Activated CD4-positive, alpha-beta memory T cell treated with anti-CD3 and anti-CD28 coated beads, Interleukin-2, amount 10 ng/mL, durations not matched to agents 7 days and 5 days (primary cell): ENCODE measurements at regions not wholly inside any gene's neighbourhood (a gene's known extent, or its start where the extent isn't known, plus 50 kb on each side); places are given as distances from the start of the nearest gene placed in this dataset.

Source experiments
- CTCF ChIA-PET: fragments of 350-600 bp; sonication (Branson Sonifier 250); formaldehyde crosslinking; loops from one replicate; lab custom pipeline; 2021; ENCODE audit warnings: antibody characterized with exemption, inconsistent platforms; lab: Charles Lee
- POLR2A ChIA-PET: fragments of 350-600 bp; sonication (Branson Sonifier 250); formaldehyde crosslinking; loops from one replicate; lab custom pipeline; 2021; ENCODE audit warnings: antibody characterized with exemption; lab: Charles Lee
- DNase-seq: peaks from one replicate; pipeline ENCODE4 v3.0.0-alpha.2; 2020
- H3K27ac Mint-ChIP-seq: one replicate; pipeline ENCODE4 v1.8.0; 2021; ENCODE audit warnings: mild to moderate bottlenecking, mixed read lengths
- H3K27me3 Mint-ChIP-seq: one replicate; pipeline ENCODE4 v1.8.0; 2021; ENCODE audit warnings: mixed read lengths
- H3K36me3 Mint-ChIP-seq: one replicate; pipeline ENCODE4 v1.8.0; 2021; ENCODE audit warnings: low read depth, mixed read lengths
- H3K4me1 Mint-ChIP-seq: one replicate; pipeline ENCODE4 v1.8.0; 2021; ENCODE audit warnings: mixed read lengths
- H3K4me3 Mint-ChIP-seq: one replicate; pipeline ENCODE4 v1.8.0; 2021; ENCODE audit warnings: mild to moderate bottlenecking, mixed read lengths
- H3K9me3 Mint-ChIP-seq: one replicate; pipeline ENCODE4 v1.8.0; 2021; ENCODE audit warnings: mixed read lengths

DNA sequence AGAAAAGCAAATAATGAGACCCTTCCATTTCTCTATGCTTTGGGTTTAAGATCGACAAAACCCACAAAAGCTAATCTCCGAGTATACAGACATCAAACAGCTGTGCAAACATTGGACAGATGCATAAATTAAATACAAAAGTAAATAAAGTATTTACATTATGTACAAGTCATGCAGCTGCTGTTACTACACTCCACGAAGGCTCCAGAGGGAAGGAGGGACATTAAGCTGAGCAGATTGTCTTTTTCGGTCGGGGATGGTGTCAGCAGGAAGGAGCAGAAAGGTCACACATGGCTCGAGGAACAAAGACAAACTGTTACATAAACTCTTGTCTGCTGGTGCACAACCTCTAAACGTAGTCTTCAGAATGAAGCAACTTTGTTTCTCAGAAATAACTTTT, 88.8 kb upstream of the BARX2 start:
- no peaks in the 10 kb centered on the region for H3K36me3 Mint-ChIP-seq
- no peak for DNase-seq
- no peak overlapping the region for H3K4me3 Mint-ChIP-seq
- no peaks in the 10 kb centered on the region for H3K9me3 Mint-ChIP-seq
- H3K27ac Mint-ChIP-seq, result no peak overlapping the region
- ChIA-PET POLR2A (no interaction called here), CTCF (no interaction called here)
- peaks cover 27% of the 10 kb centered on the region for H3K27me3 Mint-ChIP-seq
- H3K4me1 Mint-ChIP-seq, result peaks cover 3% of the 10 kb centered on the region

DNA sequence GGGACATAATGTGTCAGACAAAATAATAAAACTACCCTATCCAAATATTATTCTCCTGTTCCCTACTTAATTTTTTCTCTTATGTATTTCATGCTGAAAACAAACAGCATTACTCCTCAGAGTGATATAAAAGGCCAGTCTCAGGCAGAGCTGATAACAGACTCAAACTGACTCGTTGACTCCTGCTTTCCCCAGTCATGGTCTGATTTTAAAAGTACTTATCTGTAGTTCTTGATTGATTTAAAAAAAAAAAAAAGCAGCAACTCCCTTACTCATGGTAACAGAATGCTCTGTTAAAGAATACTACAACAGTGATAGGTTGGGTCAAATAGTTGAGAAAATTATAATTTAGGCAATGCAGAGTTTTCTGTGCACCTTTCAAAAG, 90.3 kb upstream of the BARX2 start:
- Mint-ChIP-seq H3K4me3 (no peak overlapping the region), H3K27ac (no peak overlapping the region), H3K4me1 (peaks cover 11% of the 10 kb centered on the region), H3K36me3 (no peaks in the 10 kb centered on the region), H3K27me3 (peaks cover 32% of the 10 kb centered on the region), H3K9me3 (no peaks in the 10 kb centered on the region)
- ChIA-PET CTCF (no interaction called here), POLR2A (no interaction called here)
- no peak for DNase-seq

DNA sequence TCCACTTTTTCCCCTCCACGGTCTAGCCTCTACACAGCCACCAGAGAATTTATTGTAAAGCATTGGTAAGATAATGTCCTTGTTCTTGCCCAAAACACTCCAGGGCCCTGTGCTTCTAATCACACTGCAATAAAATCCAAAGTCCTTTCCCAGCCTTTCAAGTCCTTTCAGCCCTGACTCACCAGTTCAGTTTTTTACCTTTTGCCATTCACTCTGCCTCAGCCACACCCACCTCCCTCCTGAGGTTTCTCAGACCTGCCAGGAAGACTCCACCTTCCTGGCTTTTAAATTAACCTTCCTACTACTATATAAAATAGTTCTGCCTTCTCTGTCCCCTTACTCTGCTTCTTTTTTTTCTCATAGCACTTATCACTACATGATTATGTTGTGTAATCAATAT, 91.0 kb upstream of the ARHGAP32 start:
- Mint-ChIP-seq H3K27ac (no peak overlapping the region), H3K9me3 (no peaks in the 10 kb centered on the region), H3K4me1 (peaks cover 20% of the 10 kb centered on the region), H3K36me3 (no peaks in the 10 kb centered on the region), H3K4me3 (no peak overlapping the region), H3K27me3 (peaks cover 34% of the 10 kb centered on the region)
- ChIA-PET POLR2A (no interaction called here), CTCF (no interaction called here)
- no peak for DNase-seq

DNA sequence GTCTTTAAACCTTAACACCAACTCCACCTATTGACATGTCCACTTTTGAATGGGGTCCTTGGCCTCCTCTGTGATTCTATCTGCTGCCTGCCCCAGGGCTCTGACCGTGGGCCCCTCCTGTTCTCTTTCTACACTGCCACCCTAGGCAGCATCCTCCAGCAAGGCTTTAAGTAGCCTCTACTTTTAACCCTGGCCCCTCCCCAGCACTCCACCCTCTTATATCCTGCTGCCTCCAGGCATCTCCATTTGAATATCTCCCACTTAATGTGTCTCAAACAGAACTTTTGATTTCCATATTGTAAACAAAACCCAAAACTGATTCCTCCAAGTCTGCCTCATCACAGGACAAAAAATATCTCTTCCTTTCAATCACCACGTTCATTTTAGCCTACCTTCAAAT, 90.5 kb upstream of the ARHGAP32 start:
- DNase-seq, result no peak
- Mint-ChIP-seq H3K27ac (no peak overlapping the region), H3K36me3 (no peaks in the 10 kb centered on the region), H3K9me3 (no peaks in the 10 kb centered on the region), H3K4me3 (no peak overlapping the region), H3K4me1 (peaks cover 23% of the 10 kb centered on the region), H3K27me3 (peaks cover 40% of the 10 kb centered on the region)
- ChIA-PET POLR2A (no interaction called here), CTCF (no interaction called here)

DNA sequence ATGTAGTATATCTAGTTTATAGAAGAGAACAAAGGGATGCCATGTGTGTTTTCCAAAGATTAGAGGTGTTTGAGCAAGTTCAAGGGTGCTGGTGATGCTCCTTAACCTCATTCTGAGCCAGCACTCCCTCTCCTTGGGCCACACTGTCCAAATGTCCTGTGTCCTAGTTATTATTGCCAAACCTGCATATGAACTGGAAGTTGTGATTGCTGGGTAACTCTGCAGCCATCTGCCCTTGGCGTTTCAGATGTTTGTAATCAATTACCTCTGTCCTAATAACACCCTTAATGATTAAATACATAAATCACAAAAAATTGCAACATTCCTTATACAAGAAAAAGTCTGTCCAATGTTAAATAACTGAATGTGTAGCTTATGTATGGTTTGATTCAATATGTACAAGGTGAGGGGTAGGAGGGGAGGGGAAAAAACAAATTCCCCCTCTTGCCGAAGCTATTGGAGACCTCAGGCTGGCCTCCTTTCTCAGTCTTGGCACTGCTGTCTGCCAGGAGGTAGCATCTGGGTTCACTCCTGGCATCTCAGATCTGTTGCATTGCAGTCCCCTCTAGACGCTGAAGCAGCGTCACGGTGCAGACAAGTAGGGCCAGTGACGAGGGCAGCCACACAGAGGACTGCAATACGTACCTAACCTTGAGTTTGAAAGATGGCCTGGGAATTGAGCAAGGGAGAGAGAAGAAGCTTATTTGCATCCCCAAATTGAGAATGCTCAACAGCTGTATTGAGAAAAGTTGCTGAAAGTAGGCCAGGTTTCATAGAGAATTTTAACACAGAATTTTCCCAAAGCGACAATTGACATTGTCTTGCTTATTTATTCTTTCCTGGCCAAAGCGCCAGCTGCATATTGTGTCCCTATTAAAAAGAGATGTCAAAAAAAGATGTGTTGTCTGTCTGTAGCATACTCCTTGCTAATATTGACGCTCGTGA, 89.6 kb upstream of the ARHGAP32 start:
- peaks cover 48% of the 10 kb centered on the region for H3K27me3 Mint-ChIP-seq
- no peak overlapping the region for H3K27ac Mint-ChIP-seq
- POLR2A ChIA-PET, result no interaction called here

DNA sequence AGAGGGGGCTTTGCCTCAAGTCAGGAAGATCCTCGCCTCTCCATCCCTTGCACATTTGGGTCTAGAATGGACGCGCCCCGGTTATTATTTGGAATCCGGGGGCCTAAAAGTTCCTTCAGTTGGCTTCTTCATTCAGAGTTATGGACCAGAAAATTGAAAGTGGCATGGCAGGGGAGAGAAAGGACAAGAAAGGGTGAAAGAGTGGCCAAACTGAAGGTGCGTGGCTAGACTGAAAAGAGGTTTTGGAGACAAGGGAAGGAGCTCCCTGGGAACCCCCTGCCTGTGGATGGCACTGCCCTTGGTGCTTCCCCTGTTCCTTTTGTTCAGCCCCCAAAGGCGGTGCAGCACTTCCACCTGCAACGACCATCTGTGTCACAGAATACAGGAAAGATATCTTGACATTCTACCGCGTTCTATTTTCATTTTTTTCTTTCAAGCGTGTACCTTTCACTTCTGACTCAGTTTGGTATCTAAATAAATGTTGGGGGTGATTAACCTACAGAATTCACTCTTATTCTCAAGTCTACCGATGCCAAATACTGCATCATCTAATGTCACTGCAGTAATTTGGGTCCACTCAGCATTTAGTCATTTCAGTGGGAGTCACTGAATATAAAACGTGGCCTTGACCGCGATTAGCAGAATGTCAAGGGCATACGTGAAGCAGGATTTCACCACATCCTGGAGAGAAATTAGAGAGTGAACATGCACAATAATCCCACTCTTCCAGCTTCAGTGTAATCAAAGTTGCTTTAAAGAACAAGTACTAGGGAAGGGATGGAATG, 88.1 kb upstream of the ARHGAP32 start:
- H3K9me3 Mint-ChIP-seq, result no peaks in the 10 kb centered on the region
- peaks cover 50% of the 10 kb centered on the region for H3K27me3 Mint-ChIP-seq
- POLR2A ChIA-PET, result no interaction called here
- H3K4me3 Mint-ChIP-seq, result peak overlapping the region; percentile 68
- H3K27ac Mint-ChIP-seq, result no peak overlapping the region
- peaks cover 23% of the 10 kb centered on the region for H3K4me1 Mint-ChIP-seq
- no peak for DNase-seq
- CTCF ChIA-PET, result no interaction called here
- H3K36me3 Mint-ChIP-seq, result no peaks in the 10 kb centered on the region

More for the DNA sequence above, 89.6 kb upstream of the ARHGAP32 start:
- CTCF ChIA-PET, result no interaction called here
- H3K4me3 Mint-ChIP-seq, result no peak overlapping the region
- no peaks in the 10 kb centered on the region for H3K36me3 Mint-ChIP-seq
- no peak for DNase-seq
- no peaks in the 10 kb centered on the region for H3K9me3 Mint-ChIP-seq
- H3K4me1 Mint-ChIP-seq, result peaks cover 23% of the 10 kb centered on the region

DNA sequence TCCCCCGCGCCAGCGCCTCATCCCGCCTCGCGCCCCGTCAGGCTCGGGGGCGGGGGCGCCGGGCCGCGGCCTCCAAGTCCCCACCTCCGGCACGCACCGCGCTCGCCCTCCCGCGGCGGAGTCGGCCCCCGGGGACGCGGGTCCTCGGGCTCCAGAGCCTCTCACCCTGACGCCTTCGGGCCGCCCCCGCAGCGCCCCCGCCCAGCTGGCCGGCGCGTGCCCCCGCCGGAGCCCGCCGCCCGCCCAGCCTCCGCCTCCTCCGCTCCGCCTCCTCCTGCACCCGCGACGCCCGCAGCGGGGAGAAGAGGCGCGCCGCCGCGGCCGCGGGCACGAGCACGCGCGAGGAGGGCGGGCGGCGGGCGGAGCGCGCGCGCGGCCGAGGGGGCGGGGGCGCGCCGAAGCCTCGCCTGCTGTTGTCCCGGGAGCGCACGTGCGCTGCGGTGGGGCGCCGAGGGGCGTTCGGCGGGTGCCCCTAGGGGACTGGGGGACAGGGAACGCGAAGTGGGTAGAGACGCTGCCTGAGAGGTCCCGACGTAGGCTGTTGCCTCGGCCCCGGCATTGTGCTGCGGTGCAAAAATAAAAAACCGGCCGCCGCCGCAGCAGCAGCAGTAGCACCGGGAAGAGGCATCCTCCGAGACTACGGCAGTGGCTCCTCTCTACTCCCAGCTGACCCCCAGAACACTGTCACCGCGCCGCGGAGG, 87.4 kb upstream of the ARHGAP32 start:
- H3K27ac Mint-ChIP-seq, result no peak overlapping the region
- H3K4me1 Mint-ChIP-seq, result peaks cover 23% of the 10 kb centered on the region
- no peaks in the 10 kb centered on the region for H3K36me3 Mint-ChIP-seq
- peak; percentile 71 for DNase-seq
- peaks cover 50% of the 10 kb centered on the region for H3K27me3 Mint-ChIP-seq
- POLR2A ChIA-PET, result no interaction called here
- CTCF ChIA-PET, result no interaction called here
- peak overlapping the region; percentile 68 for H3K4me3 Mint-ChIP-seq
- no peaks in the 10 kb centered on the region for H3K9me3 Mint-ChIP-seq

DNA sequence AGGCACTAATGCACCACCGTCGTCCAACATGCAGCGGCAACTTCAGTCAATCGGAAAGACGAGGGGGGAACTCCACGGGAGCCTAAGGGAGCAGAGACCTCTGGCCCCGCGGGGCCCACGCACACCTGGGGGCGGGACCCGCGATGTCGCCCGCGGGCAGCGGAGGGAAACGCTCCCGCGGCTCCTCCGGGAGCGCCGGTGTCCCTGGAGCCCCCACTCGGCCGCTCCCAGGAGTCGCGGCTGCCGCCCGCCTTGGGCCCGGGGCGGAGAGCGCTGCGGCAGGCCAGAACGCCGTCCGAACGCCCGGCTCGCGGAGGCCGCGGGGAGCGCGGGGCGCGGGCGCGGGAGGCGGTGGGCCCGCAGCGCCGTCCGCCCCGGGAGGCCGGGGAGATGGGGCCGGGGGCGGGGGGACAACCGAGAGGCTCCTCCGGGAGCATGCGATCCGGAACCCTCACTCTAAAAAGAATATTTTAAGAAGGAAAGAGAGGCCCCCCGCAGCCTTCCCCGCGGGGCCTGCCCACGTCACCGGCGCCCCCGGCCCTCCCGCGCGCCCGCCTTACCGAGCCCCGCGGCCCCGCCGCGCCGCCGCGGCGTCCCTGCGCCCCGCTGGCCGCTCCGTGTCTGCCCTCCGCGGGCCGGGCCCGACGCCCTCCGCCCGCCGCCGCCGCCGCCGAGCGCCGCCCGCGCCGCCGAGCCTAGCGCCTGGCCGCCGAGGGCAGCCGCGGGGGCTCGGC, 86.6 kb upstream of the ARHGAP32 start:
- no peak for DNase-seq
- Mint-ChIP-seq H3K36me3 (no peaks in the 10 kb centered on the region), H3K27ac (no peak overlapping the region)

DNA sequence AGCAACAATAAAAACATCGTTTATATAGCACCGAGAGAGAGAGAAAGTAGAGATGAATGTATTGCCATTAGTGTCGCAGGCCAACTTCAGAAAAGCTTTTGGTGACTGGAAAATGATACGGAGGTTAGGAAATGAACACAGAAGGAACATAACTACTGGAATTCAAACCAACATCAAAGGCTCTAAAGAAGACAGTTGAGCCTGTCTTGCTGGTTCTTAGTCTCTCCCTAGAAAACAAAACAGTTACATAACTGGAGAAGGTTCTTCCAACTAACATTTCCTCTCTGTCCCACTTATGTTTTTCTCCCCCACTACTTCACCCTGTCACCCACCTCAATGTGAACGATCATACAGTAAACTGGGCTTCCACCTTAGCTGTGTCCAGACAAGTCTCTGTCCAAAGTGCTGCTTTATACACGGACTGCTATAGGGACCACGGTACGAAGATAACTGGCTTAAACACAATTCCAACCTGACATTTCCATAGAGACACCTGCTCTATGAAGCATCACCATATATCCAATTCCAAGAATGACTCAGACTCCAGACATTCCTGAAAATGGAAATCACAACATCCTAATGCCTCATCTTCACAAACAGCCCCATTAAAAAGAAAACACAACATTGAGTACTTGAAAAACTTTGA, 85.2 kb upstream of the ARHGAP32 start:
- Mint-ChIP-seq H3K4me1 (peaks cover 20% of the 10 kb centered on the region), H3K27me3 (peaks cover 48% of the 10 kb centered on the region), H3K9me3 (no peaks in the 10 kb centered on the region), H3K36me3 (no peaks in the 10 kb centered on the region), H3K27ac (no peak overlapping the region), H3K4me3 (no peak overlapping the region)
- CTCF ChIA-PET, result no interaction called here
- DNase-seq, result no peak
- POLR2A ChIA-PET, result no interaction called here

More for the DNA sequence above, 86.6 kb upstream of the ARHGAP32 start:
- peaks cover 53% of the 10 kb centered on the region for H3K27me3 Mint-ChIP-seq
- ChIA-PET CTCF (no interaction called here), POLR2A (no interaction called here)
- H3K4me1 Mint-ChIP-seq, result peaks cover 23% of the 10 kb centered on the region
- H3K4me3 Mint-ChIP-seq, result peak overlapping the region; percentile 73
- no peaks in the 10 kb centered on the region for H3K9me3 Mint-ChIP-seq

DNA sequence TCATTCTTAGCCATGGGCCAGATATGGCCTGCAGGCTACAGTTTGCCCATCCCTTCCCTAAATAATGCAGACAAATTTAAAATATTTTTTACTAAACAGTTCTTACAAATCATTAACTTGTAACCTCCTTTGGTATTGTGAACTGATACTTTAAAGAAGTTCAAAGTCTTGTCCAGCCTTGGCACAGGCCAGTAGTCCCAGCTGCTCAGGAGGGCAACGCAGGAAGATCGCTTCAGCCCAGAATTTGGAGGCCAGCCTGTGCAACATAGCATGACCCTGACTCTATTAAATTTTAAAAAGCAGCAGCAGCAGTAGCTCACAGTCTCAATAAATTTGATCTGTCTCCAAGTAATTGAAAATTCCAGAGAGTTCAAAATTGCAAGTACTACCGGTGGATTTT, 83.7 kb upstream of the ARHGAP32 start:
- H3K9me3 Mint-ChIP-seq, result no peaks in the 10 kb centered on the region
- ChIA-PET POLR2A (no interaction called here), CTCF (no interaction called here)
- H3K4me1 Mint-ChIP-seq, result peaks cover 16% of the 10 kb centered on the region
- peaks cover 40% of the 10 kb centered on the region for H3K27me3 Mint-ChIP-seq
- no peak for DNase-seq
- H3K27ac Mint-ChIP-seq, result no peak overlapping the region
- no peaks in the 10 kb centered on the region for H3K36me3 Mint-ChIP-seq
- H3K4me3 Mint-ChIP-seq, result no peak overlapping the region

DNA sequence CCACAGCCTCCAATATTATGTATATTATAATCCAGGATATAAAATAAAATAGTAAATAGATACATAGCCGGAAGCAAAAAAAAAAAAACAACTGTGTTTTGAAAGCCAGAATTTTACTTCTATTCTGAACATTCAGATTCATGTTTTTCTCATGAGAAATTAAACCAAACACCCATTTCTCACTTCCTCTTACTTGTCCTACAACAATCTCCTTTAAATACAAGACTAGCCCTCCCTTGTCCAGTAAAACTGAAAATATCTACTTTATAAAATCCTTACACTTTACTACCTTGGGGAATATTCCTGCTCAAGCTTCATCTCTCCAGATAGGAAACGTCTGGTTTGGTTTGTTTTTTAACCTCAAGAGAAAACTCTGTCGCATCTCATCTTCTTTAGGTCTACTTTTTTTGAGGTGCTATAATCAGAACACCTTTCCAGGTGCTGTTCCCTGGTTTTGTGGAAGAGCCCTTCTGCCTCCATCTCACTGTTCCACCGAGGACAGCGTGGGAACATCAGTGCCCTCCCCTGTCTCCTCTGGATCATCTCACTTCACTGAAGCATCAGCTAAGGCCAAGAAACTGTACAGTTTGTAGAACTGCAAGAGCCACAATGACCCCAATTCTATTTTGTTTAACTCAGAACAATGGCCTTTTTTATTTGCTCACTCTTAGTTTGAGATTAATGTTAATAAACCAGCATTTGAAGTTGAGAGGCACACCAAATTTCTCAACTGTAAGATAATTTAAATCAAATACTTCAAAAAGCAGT, 82.0 kb upstream of the ARHGAP32 start:
- no peak for DNase-seq
- ChIA-PET POLR2A (no interaction called here), CTCF (no interaction called here)
- peaks cover 31% of the 10 kb centered on the region for H3K27me3 Mint-ChIP-seq
- H3K36me3 Mint-ChIP-seq, result no peaks in the 10 kb centered on the region
- H3K4me1 Mint-ChIP-seq, result peaks cover 6% of the 10 kb centered on the region
- no peak overlapping the region for H3K27ac Mint-ChIP-seq
- H3K4me3 Mint-ChIP-seq, result no peak overlapping the region
- no peaks in the 10 kb centered on the region for H3K9me3 Mint-ChIP-seq

DNA sequence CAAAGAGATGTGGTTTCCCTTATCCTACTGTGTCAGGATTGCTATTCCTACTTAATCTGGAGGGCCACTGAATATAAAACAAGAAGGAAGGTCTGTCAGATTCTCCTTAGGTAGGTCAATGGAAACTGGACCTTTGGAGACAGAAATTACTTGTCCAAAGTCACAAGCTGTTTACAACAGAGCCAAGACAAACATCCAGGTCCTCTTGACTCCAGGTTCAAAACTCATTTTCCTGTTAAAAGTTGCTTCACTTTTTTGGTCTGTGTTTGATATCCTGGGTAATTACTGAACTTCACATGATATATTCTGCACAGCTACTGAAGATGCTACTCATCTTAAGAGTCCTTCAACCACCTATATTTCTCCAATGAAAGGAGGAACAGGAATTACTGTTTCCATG, 81.2 kb upstream of the ARHGAP32 start:
- Mint-ChIP-seq H3K27me3 (peaks cover 29% of the 10 kb centered on the region), H3K4me3 (no peak overlapping the region), H3K36me3 (no peaks in the 10 kb centered on the region), H3K27ac (no peak overlapping the region), H3K9me3 (no peaks in the 10 kb centered on the region), H3K4me1 (peaks cover 4% of the 10 kb centered on the region)
- ChIA-PET POLR2A (no interaction called here), CTCF (no interaction called here)
- DNase-seq, result no peak
